GM12878 (cell line): ENCODE measurements at regions not wholly inside any gene's neighbourhood (a gene's known extent, or its start where the extent isn't known, plus 50 kb on each side); places are given as distances from the start of the nearest gene placed in this dataset.

Experiments used
- CREB1 ChIP-seq: IDR thresholded peaks from 2 replicates; pipeline ENCODE4 v1.6.1; 2012; ENCODE audit warnings: low read depth, mild to moderate bottlenecking, inconsistent platforms
- CTCF ChIP-seq, 3 experiments: IDR thresholded peaks in 2 of 3; conservative IDR thresholded peaks in 1 of 3; 2 replicates each; pipeline ENCODE4 v1.5.1; 2011; ENCODE audit warnings: low read depth in 3 of 3, low read length in 3 of 3, mild to moderate bottlenecking in 3 of 3, control low read depth in 2 of 3, moderate library complexity in 2 of 3, inconsistent platforms in 1 of 3, mixed read lengths in 1 of 3; ENCODE audit not compliant: control insufficient read depth in 2 of 3, insufficient read depth in 1 of 3; ENCODE audit errors: extremely low read depth in 1 of 3
- NFIC ChIP-seq: IDR thresholded peaks from 2 replicates; pipeline ENCODE4 v1.6.1; 2012; ENCODE audit warnings: low read depth, mild to moderate bottlenecking, inconsistent platforms, low read length, moderate library complexity
- PBX3 ChIP-seq: IDR thresholded peaks from 2 replicates; pipeline ENCODE4 v1.6.1; 2011; ENCODE audit warnings: mild to moderate bottlenecking, low read depth, low read length, moderate library complexity; ENCODE audit not compliant: insufficient replicate concordance
- POLR2A ChIP-seq: IDR thresholded peaks from 2 replicates; pipeline ENCODE4 v1.6.1; 2011; ENCODE audit warnings: low read depth, mild to moderate bottlenecking, low read length

- TF ChIP-seq POLR2A (no peak), PBX3 (peak; percentile 68), CTCF (IDR thresholded peaks at IDR 0.05 in 2 of 3, conservative IDR thresholded peaks at IDR 0.05 in 1 of 3; ENCODE audit: control insufficient read depth in 2 of 3, extremely low read depth in 1 of 3, insufficient read depth in 1 of 3, low read depth in 3 of 3, low read length in 3 of 3) (no peak), CREB1 (no peak), NFIC (no peak)
Observed at GRCh38 chr2:7861910-7862702, 819.8 kb upstream of the ID2 start.
